OCI-LY1 (cell line): ENCODE measurements at regions not wholly inside any gene's neighbourhood (a gene's known extent, or its start where the extent isn't known, plus 50 kb on each side); places are given as distances from the start of the nearest gene placed in this dataset.

Experiments used
- H2AFZ ChIP-seq: fragments of 200-600 bp; sonication (generic), shearing (Covaris generic); 2 replicates; pipeline ENCODE4 v1.6.0; 2014; ENCODE audit warnings: antibody characterized with exemption, mild to moderate bottlenecking, low read length
- H3F3A ChIP-seq: fragments of 200-600 bp; sonication (generic), shearing (Covaris generic); 2 replicates; pipeline ENCODE4 v1.6.0; 2014; ENCODE audit warnings: mild to moderate bottlenecking, antibody characterized with exemption, low read length, moderate library complexity; ENCODE audit not compliant: insufficient read depth
- H3K27ac ChIP-seq: fragments of 200-600 bp; sonication (generic); 2 replicates; pipeline ENCODE4 v1.5.1; 2014; ENCODE audit warnings: low read length, mixed run types, mild to moderate bottlenecking, low read depth; ENCODE audit not compliant: poor library complexity, severe bottlenecking
- H3K27me3 ChIP-seq: fragments of 200-600 bp; sonication (generic); 2 replicates; pipeline ENCODE4 v1.6.0; 2014; ENCODE audit warnings: antibody characterized with exemption, mild to moderate bottlenecking, low read length, moderate library complexity; ENCODE audit not compliant: insufficient read depth
- H3K36me3 ChIP-seq: fragments of 200-600 bp; sonication (generic); 2 replicates; pipeline ENCODE4 v1.6.1; 2014; ENCODE audit warnings: mild to moderate bottlenecking, antibody characterized with exemption, low read length, moderate library complexity, mixed read lengths; ENCODE audit not compliant: insufficient read depth
- H3K4me1 ChIP-seq: fragments of 200-600 bp; sonication (generic); 2 replicates; pipeline ENCODE4 v1.5.1; 2014; ENCODE audit warnings: mild to moderate bottlenecking, low read length, moderate library complexity; ENCODE audit not compliant: insufficient read depth, severe bottlenecking
- H3K4me2 ChIP-seq: fragments of 200-600 bp; sonication (generic), shearing (Covaris generic); 2 replicates; pipeline ENCODE4 v1.6.1; 2014; ENCODE audit warnings: low read length
- H3K4me3 ChIP-seq: fragments of 200-600 bp; sonication (generic); 2 replicates; pipeline ENCODE4 v1.5.1; 2014; ENCODE audit warnings: low read length, low read depth, mild to moderate bottlenecking, mixed read lengths; ENCODE audit not compliant: poor library complexity, severe bottlenecking
- H3K79me2 ChIP-seq: fragments of 200-600 bp; shearing (Covaris generic); 2 replicates; pipeline ENCODE4 v1.6.1; 2016; ENCODE audit warnings: mixed run types, low read length, mixed read lengths; ENCODE audit not compliant: insufficient read depth
- H3K9ac ChIP-seq: fragments of 200-600 bp; sonication (generic), shearing (Covaris generic); 2 replicates; pipeline ENCODE4 v1.6.1; 2014; ENCODE audit warnings: mild to moderate bottlenecking, low read length, mixed read lengths
- H3K9me2 ChIP-seq: fragments of 200-600 bp; sonication (generic), shearing (Covaris generic); 2 replicates; pipeline ENCODE4 v1.6.1; 2014; ENCODE audit warnings: low read depth, mild to moderate bottlenecking, low read length, mixed read lengths
- H3K9me3 ChIP-seq: fragments of 200-600 bp; shearing (Covaris generic); 2 replicates; pipeline ENCODE4 v1.6.1; 2014; ENCODE audit warnings: low read length, mixed read lengths
- H4K20me1 ChIP-seq: fragments of 200-600 bp; sonication (generic), shearing (Covaris generic); 2 replicates; pipeline ENCODE4 v1.6.0; 2016; ENCODE audit warnings: mild to moderate bottlenecking, low read length; ENCODE audit not compliant: insufficient read depth
- CTCF ChIP-seq: fragments of 200-600 bp; sonication (generic), shearing (Covaris generic); IDR thresholded peaks from 2 replicates; pipeline ENCODE4 v1.5.1; 2017; ENCODE audit warnings: mild to moderate bottlenecking, antibody characterized with exemption, low read length, moderate library complexity, mixed read lengths
- EZH2 ChIP-seq: fragments of 200-600 bp; sonication (generic), shearing (Covaris generic); IDR thresholded peaks from 2 replicates; pipeline ENCODE4 v1.8.0; 2017; ENCODE audit warnings: borderline replicate concordance, mixed run types, mild to moderate bottlenecking, antibody characterized with exemption, low read length, moderate library complexity, mixed read lengths

GRCh38 chr12:75809746-75810145, 221.8 kb downstream of the PHLDA1 start:
- no peaks in the 10 kb centered on the region for H3K4me1 ChIP-seq
- no peaks in the 10 kb centered on the region for H3F3A ChIP-seq
- H3K4me2 ChIP-seq, result no peak overlapping the region
- H3K9me3 ChIP-seq, result no peaks in the 10 kb centered on the region
- no peaks in the 10 kb centered on the region for H3K36me3 ChIP-seq
- H2AFZ ChIP-seq, result no peak overlapping the region
- H3K79me2 ChIP-seq, result no peaks in the 10 kb centered on the region
- H3K27ac ChIP-seq, result no peak overlapping the region
- no peaks in the 10 kb centered on the region for H3K9me2 ChIP-seq
- no peaks in the 10 kb centered on the region for H4K20me1 ChIP-seq
- no peak overlapping the region for H3K9ac ChIP-seq
- no peaks in the 10 kb centered on the region for H3K27me3 ChIP-seq
- no peak overlapping the region for H3K4me3 ChIP-seq
- TF ChIP-seq CTCF, result no peak
- no peak for TF ChIP-seq EZH2

- TF ChIP-seq CTCF, result no peak
- no peak for TF ChIP-seq EZH2
- no peaks in the 10 kb centered on the region for H3K9me2 ChIP-seq
- no peaks in the 10 kb centered on the region for H3K4me1 ChIP-seq
- H3K79me2 ChIP-seq, result no peaks in the 10 kb centered on the region
- no peaks in the 10 kb centered on the region for H3K9me3 ChIP-seq
- H3K36me3 ChIP-seq, result no peaks in the 10 kb centered on the region
- no peak overlapping the region for H2AFZ ChIP-seq
- H3K4me3 ChIP-seq, result no peak overlapping the region
- H3F3A ChIP-seq, result no peaks in the 10 kb centered on the region
- no peak overlapping the region for H3K4me2 ChIP-seq
- no peaks in the 10 kb centered on the region for H4K20me1 ChIP-seq
- H3K27me3 ChIP-seq, result no peaks in the 10 kb centered on the region
- no peak overlapping the region for H3K9ac ChIP-seq
- no peak overlapping the region for H3K27ac ChIP-seq
These were observed 224.1 kb downstream of the PHLDA1 start for GRCh38 chr12:75807494-75807893.

- no peaks in the 10 kb centered on the region for H3F3A ChIP-seq
- no peak overlapping the region for H3K9ac ChIP-seq
- no peaks in the 10 kb centered on the region for H4K20me1 ChIP-seq
- no peaks in the 10 kb centered on the region for H3K4me1 ChIP-seq
- no peaks in the 10 kb centered on the region for H3K79me2 ChIP-seq
- H3K4me3 ChIP-seq, result no peak overlapping the region
- no peak overlapping the region for H3K4me2 ChIP-seq
- H3K9me2 ChIP-seq, result no peaks in the 10 kb centered on the region
- no peaks in the 10 kb centered on the region for H3K27me3 ChIP-seq
- H3K27ac ChIP-seq, result no peak overlapping the region
- no peak for TF ChIP-seq CTCF
- TF ChIP-seq EZH2, result no peak
- H3K9me3 ChIP-seq, result no peaks in the 10 kb centered on the region
- H2AFZ ChIP-seq, result no peak overlapping the region
- no peaks in the 10 kb centered on the region for H3K36me3 ChIP-seq
These were observed 225.7 kb downstream of the PHLDA1 start for GRCh38 chr12:75805905-75806304.
